T-cell (primary cell): ENCODE measurements at regions not wholly inside any gene's neighbourhood (a gene's known extent, or its start where the extent isn't known, plus 50 kb on each side); places are given as distances from the start of the nearest gene placed in this dataset.

Experiments
- ATAC-seq, 4 experiments: fragments of 200-7000 bp in 3 of 4; fragments of 150-1000 bp in 1 of 4; cut with Tn5 transposase; replicated peaks in 1 of 4; 1 replicate in 3 of 4; 2 replicates in 1 of 4; pipeline ENCODE4 v1.10.0; 2021; ENCODE audit warnings: moderate library complexity in 3 of 4, mild to moderate bottlenecking in 2 of 4, moderate number of reproducible peaks in 1 of 4
- CTCF ChIA-PET, 2 donors: fragments of 300-600 bp; sonication (Branson Sonifier 250); formaldehyde crosslinking; loops; one replicate each; lab custom pipeline; 2022; ENCODE audit warnings: antibody characterized with exemption in 2 of 2; lab: Charles Lee
- POLR2A ChIA-PET, 2 donors: fragments of 300-600 bp; sonication (Branson Sonifier 250); formaldehyde crosslinking; loops; one replicate each; lab custom pipeline; 2022; ENCODE audit warnings: antibody characterized with exemption in 2 of 2; lab: Charles Lee
- DNase-seq, 35 experiments: peaks; one replicate each; pipeline versions ENCODE4 v3.0.0 to v3.0.0-alpha.2; 2013 to 2023
- H3K27ac ChIP-seq: one replicate; pipeline ENCODE4 v1.5.1; 2013; ENCODE audit warnings: low read length
- H3K27me3 ChIP-seq, 2 experiments: replicated peaks in 1 of 2; 1 replicate in 1 of 2; 2 replicates in 1 of 2; pipeline versions ENCODE4 v1.6.1 to v1.7.0; 2013; ENCODE audit warnings: low read length in 1 of 2, mixed read lengths in 1 of 2; ENCODE audit not compliant: control insufficient read depth in 2 of 2, insufficient read depth in 2 of 2; ENCODE audit errors: extremely low read depth in 1 of 2
- H3K36me3 ChIP-seq, 2 donors: 1 replicate in 1 of 2; 2 replicates in 1 of 2; pipeline versions ENCODE4 v1.6.1 to v1.7.0; 2013; ENCODE audit warnings: low read length in 1 of 2; ENCODE audit not compliant: control insufficient read depth in 2 of 2, insufficient read depth in 1 of 2; ENCODE audit errors: extremely low read depth in 1 of 2
- H3K4me1 ChIP-seq, 2 experiments: 1 replicate in 1 of 2; 2 replicates in 1 of 2; pipeline versions ENCODE4 v1.6.1 to v1.7.0; 2013; ENCODE audit warnings: low read length in 2 of 2, mixed read lengths in 1 of 2; ENCODE audit not compliant: insufficient read depth in 2 of 2, control insufficient read depth in 1 of 2; ENCODE audit errors: extremely low read depth in 1 of 2
- H3K4me3 ChIP-seq, 2 donors: 1 replicate in 1 of 2; 2 replicates in 1 of 2; pipeline versions ENCODE4 v1.5.1 to v1.7.0; 2013; ENCODE audit warnings: mild to moderate bottlenecking in 2 of 2, low read length in 1 of 2, moderate library complexity in 1 of 2; ENCODE audit not compliant: control insufficient read depth in 1 of 2; ENCODE audit errors: extremely low read depth in 1 of 2
- H3K9me3 ChIP-seq: 2 replicates; pipeline ENCODE4 v1.7.0; 2013
- H3K27ac Mint-ChIP-seq, 2 donors: one replicate each; pipeline ENCODE4 v1.8.0; 2020 to 2021; ENCODE audit warnings: mild to moderate bottlenecking in 2 of 2, mixed read lengths in 2 of 2
- H3K27me3 Mint-ChIP-seq, 2 donors: one replicate each; pipeline ENCODE4 v1.8.0; 2021 to 2022; ENCODE audit warnings: mixed read lengths in 2 of 2
- H3K36me3 Mint-ChIP-seq: one replicate; pipeline ENCODE4 v1.8.0; 2021; ENCODE audit warnings: mixed read lengths
- H3K4me1 Mint-ChIP-seq, 3 donors: one replicate each; pipeline ENCODE4 v1.8.0; 2020 to 2022; ENCODE audit warnings: mixed read lengths in 3 of 3, mild to moderate bottlenecking in 1 of 3
- H3K4me3 Mint-ChIP-seq, 3 donors: one replicate each; pipeline ENCODE4 v1.8.0; 2020 to 2022; ENCODE audit warnings: mild to moderate bottlenecking in 3 of 3, mixed read lengths in 3 of 3, moderate library complexity in 3 of 3
- H3K9me3 Mint-ChIP-seq, 3 donors: one replicate each; pipeline ENCODE4 v1.8.0; 2020 to 2022; ENCODE audit warnings: mixed read lengths in 3 of 3
- WGBS: methylation state at CpG from one replicate; pipeline ENCODE4 v1.1.5; 2013; ENCODE audit warnings: missing lambda C conversion rate; ENCODE audit not compliant: insufficient coverage; 5-methylcytosine and 5-hydroxymethylcytosine counted together

GRCh38 chr5:175803736-175804454 is 67.5 kb upstream of the CPLX2 start:
- Mint-ChIP-seq H3K27me3 (peaks cover 66 to 68% of the 10 kb centered on the region in 2 donors), H3K27ac (no peak overlapping the region), H3K36me3 (no peaks in the 10 kb centered on the region), H3K4me1 (no peaks in the 10 kb centered on the region), H3K9me3 (no peaks in the 10 kb centered on the region), H3K4me3 (no peak overlapping the region)
- H3K36me3 ChIP-seq: no peaks in the 10 kb centered on the region
- H3K4me3 ChIP-seq: no peak overlapping the region
- no peak overlapping the region for H3K27ac ChIP-seq
- POLR2A ChIA-PET: no interaction called here
- ATAC-seq (no peak), DNase-seq (no peak)
- no peaks in the 10 kb centered on the region for H3K9me3 ChIP-seq
- WGBS: 66% methylated on average over 7 of the region's 8 CpGs
- H3K4me1 ChIP-seq: no peaks in the 10 kb centered on the region
- H3K27me3 ChIP-seq: peaks cover 2 to 56% of the 10 kb centered on the region in 2 experiments
- CTCF ChIA-PET: interaction anchor here in 1 of 2 donors (0.6 kb wide), 1 partner anchor 36 kb away, joined by 3 read pairs; no protein-coding TSS in a partner anchor

GRCh38 chr5:175805256-175806011 is 65.9 kb upstream of the CPLX2 start:
- Mint-ChIP-seq H3K27me3 (peaks cover 61 to 64% of the 10 kb centered on the region in 2 donors), H3K4me1 (no peaks in the 10 kb centered on the region), H3K9me3 (no peaks in the 10 kb centered on the region), H3K36me3 (no peaks in the 10 kb centered on the region), H3K4me3 (no peak overlapping the region), H3K27ac (no peak overlapping the region)
- ATAC-seq (no peak), DNase-seq (no peak)
- POLR2A ChIA-PET: no interaction called here
- CTCF ChIA-PET: no interaction called here
- peaks cover 2 to 53% of the 10 kb centered on the region in 2 experiments for H3K27me3 ChIP-seq
- H3K9me3 ChIP-seq: no peaks in the 10 kb centered on the region
- 65% methylated on average over 8 of the region's 12 CpGs for WGBS
- no peak overlapping the region for H3K27ac ChIP-seq
- no peaks in the 10 kb centered on the region for H3K4me1 ChIP-seq
- no peaks in the 10 kb centered on the region for H3K36me3 ChIP-seq
- no peak overlapping the region for H3K4me3 ChIP-seq

- Mint-ChIP-seq H3K27me3 (peaks cover 43 to 45% of the 10 kb centered on the region in 2 donors), H3K9me3 (no peaks in the 10 kb centered on the region), H3K27ac (no peak overlapping the region), H3K36me3 (no peaks in the 10 kb centered on the region), H3K4me3 (no peak overlapping the region), H3K4me1 (no peaks in the 10 kb centered on the region)
- Histone ChIP-seq H3K27ac (no peak overlapping the region), H3K9me3 (no peaks in the 10 kb centered on the region), H3K4me3 (no peak overlapping the region), H3K36me3 (no peaks in the 10 kb centered on the region), H3K27me3 (peaks cover 0 to 36% of the 10 kb centered on the region in 2 experiments), H3K4me1 (no peaks in the 10 kb centered on the region)
- ATAC-seq: no peak
- ChIA-PET POLR2A (no interaction called here), CTCF (interaction anchor here in 1 of 2 donors (0.5 kb wide), 1 partner anchor 85 kb away, joined by 7 read pairs; no protein-coding TSS in a partner anchor)
- WGBS: 96% methylated on average over 4 of the region's 6 CpGs
- no peak for DNase-seq
These were observed 62.7 kb upstream of the CPLX2 start for GRCh38 chr5:175808711-175809110.

- Histone ChIP-seq H3K4me1 (no peaks in the 10 kb centered on the region), H3K9me3 (no peaks in the 10 kb centered on the region), H3K27ac (no peak overlapping the region), H3K36me3 (no peaks in the 10 kb centered on the region), H3K27me3 (peaks cover 0 to 34% of the 10 kb centered on the region in 2 experiments), H3K4me3 (no peak overlapping the region)
- POLR2A ChIA-PET: no interaction called here
- no peak overlapping the region for H3K4me3 Mint-ChIP-seq
- no peaks in the 10 kb centered on the region for H3K9me3 Mint-ChIP-seq
- ATAC-seq (no peak), DNase-seq (no peak)
- CTCF ChIA-PET: no interaction called here
- H3K4me1 Mint-ChIP-seq: no peaks in the 10 kb centered on the region
- WGBS: 79% methylated on average over 11 of the region's 14 CpGs
- H3K36me3 Mint-ChIP-seq: no peaks in the 10 kb centered on the region
- H3K27ac Mint-ChIP-seq: no peak overlapping the region
- peaks cover 40 to 42% of the 10 kb centered on the region in 2 donors for H3K27me3 Mint-ChIP-seq
These were observed 61.8 kb upstream of the CPLX2 start for GRCh38 chr5:175809531-175810121.

GRCh38 chr5:175810457-175810856 is 60.9 kb upstream of the CPLX2 start:
- ChIA-PET POLR2A (no interaction called here), CTCF (no interaction called here)
- 80% methylated on average over 1 of the region's 2 CpGs for WGBS
- H3K27ac ChIP-seq: no peak overlapping the region
- no peaks in the 10 kb centered on the region for H3K4me1 ChIP-seq
- DNase-seq (no peak), ATAC-seq (no peak)
- Mint-ChIP-seq H3K9me3 (no peaks in the 10 kb centered on the region), H3K27me3 (peaks cover 37 to 38% of the 10 kb centered on the region in 2 donors), H3K27ac (no peak overlapping the region), H3K36me3 (no peaks in the 10 kb centered on the region), H3K4me1 (no peaks in the 10 kb centered on the region), H3K4me3 (no peak overlapping the region)
- peaks cover 0 to 34% of the 10 kb centered on the region in 2 experiments for H3K27me3 ChIP-seq
- no peaks in the 10 kb centered on the region for H3K36me3 ChIP-seq
- H3K9me3 ChIP-seq: no peaks in the 10 kb centered on the region
- no peak overlapping the region for H3K4me3 ChIP-seq

- no peak overlapping the region for H3K4me3 Mint-ChIP-seq
- Histone ChIP-seq H3K36me3 (no peaks in the 10 kb centered on the region), H3K9me3 (no peaks in the 10 kb centered on the region), H3K27ac (no peak overlapping the region), H3K4me1 (no peaks in the 10 kb centered on the region), H3K27me3 (peaks cover 0 to 27% of the 10 kb centered on the region in 2 experiments), H3K4me3 (no peak overlapping the region)
- ChIA-PET POLR2A (no interaction called here), CTCF (no interaction called here)
- H3K27ac Mint-ChIP-seq: no peak overlapping the region
- 64% methylated on average over 2 of the region's 2 CpGs for WGBS
- H3K27me3 Mint-ChIP-seq: peaks cover 30 to 32% of the 10 kb centered on the region in 2 donors
- ATAC-seq (no peak), DNase-seq (no peak)
- H3K4me1 Mint-ChIP-seq: no peaks in the 10 kb centered on the region
- H3K36me3 Mint-ChIP-seq: no peaks in the 10 kb centered on the region
- H3K9me3 Mint-ChIP-seq: no peaks in the 10 kb centered on the region
These were observed 59.8 kb upstream of the CPLX2 start for GRCh38 chr5:175811589-175811988.
